Stomach (tissue), 4 donors: ENCODE measurements at regions not wholly inside any gene's neighbourhood (a gene's known extent, or its start where the extent isn't known, plus 50 kb on each side); places are given as distances from the start of the nearest gene placed in this dataset.

Source experiments
- CTCF ChIP-seq, 7 experiments: fragments of 450-650 bp in 4 of 7; fragments of 200-600 bp in 3 of 7; sonication (generic) in 3 of 7; IDR thresholded peaks; one replicate each; pipeline ENCODE4 v1.5.1; 2016 to 2019; ENCODE audit warnings: antibody characterized with exemption in 7 of 7, control low read depth in 2 of 7, mild to moderate bottlenecking in 1 of 7
- EP300 ChIP-seq: sonication (generic); formaldehyde crosslinking; IDR thresholded peaks from one replicate; pipeline ENCODE4 v1.6.1; 2017; ENCODE audit warnings: antibody characterized with exemption
- POLR2A ChIP-seq, 4 donors: fragments of 450-650 bp; IDR thresholded peaks; one replicate each; pipeline ENCODE4 v1.6.1; 2016; ENCODE audit warnings: antibody characterized with exemption in 4 of 4, control low read depth in 2 of 4, mild to moderate bottlenecking in 1 of 4, moderate library complexity in 1 of 4
- POLR2AphosphoS5 ChIP-seq, 3 donors: sonication (generic); formaldehyde crosslinking; IDR thresholded peaks; one replicate each; pipeline ENCODE4 v1.6.1; 2016; ENCODE audit warnings: antibody characterized with exemption in 3 of 3

GRCh38 chr2:216556202-216556601 lies 57.6 kb downstream of the RPL37A start:
- TF ChIP-seq CTCF (IDR thresholded peaks at IDR 0.05): no peak
- no peak for TF ChIP-seq POLR2A (IDR thresholded peaks at IDR 0.05)
- no peak for TF ChIP-seq POLR2AphosphoS5 (IDR thresholded peaks at IDR 0.05)
- TF ChIP-seq EP300: no peak
